ENCODE measurements at regions not wholly inside any gene's neighbourhood (a gene's known extent, or its start where the extent isn't known, plus 50 kb on each side); places are given as distances from the start of the nearest gene placed in this dataset.

GRCh38 chr12:92496790-92497189, 206.0 kb upstream of the PLEKHG7 start:
- DNase-seq (ENCODE audit: low read depth) = no peak

- DNase-seq (ENCODE audit: low read depth) = no peak
Observed at GRCh38 chr12:92495108-92495507, 207.7 kb upstream of the PLEKHG7 start.

GRCh38 chr12:92493816-92494215, 209.0 kb upstream of the PLEKHG7 start:
- DNase-seq (ENCODE audit: low read depth) = no peak

- no peak for DNase-seq (ENCODE audit: low read depth)
Observed at GRCh38 chr12:92492995-92493394, 209.8 kb upstream of the PLEKHG7 start.

GRCh38 chr12:92492291-92492690, 210.5 kb upstream of the PLEKHG7 start:
- no peak for DNase-seq (ENCODE audit: low read depth)

GRCh38 chr12:92489781-92490180, 213.0 kb upstream of the PLEKHG7 start:
- DNase-seq (ENCODE audit: low read depth) = no peak

- no peak for DNase-seq (ENCODE audit: low read depth)
Observed at GRCh38 chr12:92488735-92489134, 214.1 kb upstream of the PLEKHG7 start.

- DNase-seq (ENCODE audit: low read depth) = no peak
Observed at GRCh38 chr12:92487138-92487485, 215.7 kb upstream of the PLEKHG7 start.

- DNase-seq (ENCODE audit: low read depth) = no peak
Observed at GRCh38 chr12:92486443-92487137, 216.2 kb upstream of the PLEKHG7 start.

- no peak for DNase-seq (ENCODE audit: low read depth)
Observed at GRCh38 chr12:92485351-92486348, 217.1 kb upstream of the PLEKHG7 start.

GRCh38 chr12:92482599-92482998, 220.2 kb upstream of the PLEKHG7 start:
- no peak for DNase-seq (ENCODE audit: low read depth)

GRCh38 chr12:92481066-92481465, 221.7 kb upstream of the PLEKHG7 start:
- no peak for DNase-seq (ENCODE audit: low read depth)

- DNase-seq (ENCODE audit: low read depth) = peak; percentile 13
Observed at GRCh38 chr12:92478692-92479091, 224.1 kb upstream of the PLEKHG7 start.

- DNase-seq (ENCODE audit: low read depth) = no peak
Observed at GRCh38 chr12:92476844-92477243, 225.9 kb upstream of the PLEKHG7 start.

GRCh38 chr12:92473564-92473963, 229.2 kb upstream of the PLEKHG7 start:
- no peak for DNase-seq (ENCODE audit: low read depth)

GRCh38 chr12:92472201-92472600, 230.6 kb upstream of the PLEKHG7 start:
- no peak for DNase-seq (ENCODE audit: low read depth)

- DNase-seq (ENCODE audit: low read depth) = no peak
Observed at GRCh38 chr12:92471551-92471950, 231.2 kb upstream of the PLEKHG7 start.

GRCh38 chr12:92470608-92471021, 232.2 kb upstream of the PLEKHG7 start:
- no peak for DNase-seq (ENCODE audit: low read depth)

- DNase-seq (ENCODE audit: low read depth) = no peak
Observed at GRCh38 chr12:92469837-92470236, 233.0 kb upstream of the PLEKHG7 start.

GRCh38 chr12:92468358-92469020, 234.3 kb upstream of the PLEKHG7 start:
- DNase-seq (ENCODE audit: low read depth) = no peak

- no peak for DNase-seq (ENCODE audit: low read depth)
Observed at GRCh38 chr12:92467886-92468285, 234.9 kb upstream of the PLEKHG7 start.

GRCh38 chr12:92466391-92467305, 236.1 kb upstream of the PLEKHG7 start:
- DNase-seq (ENCODE audit: low read depth) = no peak
